ENCODE measurements at regions not wholly inside any gene's neighbourhood (a gene's known extent, or its start where the extent isn't known, plus 50 kb on each side); places are given as distances from the start of the nearest gene placed in this dataset.
"Not testable (repeated sequence)": the region's sequence is repeated elsewhere in the genome, so short reads cannot be mapped to it uniquely, and the experiment has no call there.

DNA sequence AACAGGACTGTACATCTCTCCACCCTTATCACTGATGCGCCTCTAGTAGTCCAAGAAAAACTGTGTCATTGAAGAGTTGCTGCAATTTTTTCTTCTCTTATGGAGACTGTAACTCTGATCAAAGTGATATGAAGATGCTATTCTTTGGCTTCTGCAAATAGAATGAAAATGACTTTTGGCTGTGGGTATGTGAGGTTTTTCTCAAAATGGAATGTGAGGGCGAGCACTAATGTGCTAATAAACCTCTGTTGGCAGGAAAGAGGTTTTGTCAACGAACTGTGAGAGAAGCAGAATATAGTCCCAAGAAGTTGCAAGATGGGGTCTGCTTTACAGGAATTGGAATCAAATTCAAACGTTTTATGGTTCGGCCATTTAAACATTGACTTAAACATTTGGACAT, 252.0 kb upstream of the GAS1 start:
- no peak for DNase-seq (ENCODE audit: low spot score)

GRCh38 chr9:87199782-87200181, 252.5 kb upstream of the GAS1 start:
- DNase-seq (ENCODE audit: low spot score), result no peak

DNA sequence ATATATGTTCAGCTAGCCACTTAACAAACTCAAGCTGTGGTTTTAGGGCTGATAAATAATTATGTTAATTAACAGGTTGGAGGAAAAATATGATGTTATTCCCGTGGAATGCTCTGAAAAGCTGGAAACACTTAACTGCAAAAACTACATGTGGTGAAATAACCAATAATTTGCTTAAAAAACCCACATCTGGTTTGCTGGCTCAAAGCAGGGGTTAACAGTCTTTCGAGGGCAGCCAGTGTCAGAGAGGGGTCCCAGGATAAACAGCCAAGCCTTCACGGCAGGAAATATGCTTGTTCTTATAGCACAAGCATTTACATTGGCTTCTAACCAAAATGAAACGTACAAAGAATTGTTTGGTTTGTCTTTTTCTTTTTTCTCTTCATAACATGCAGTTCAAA, 254.0 kb upstream of the GAS1 start:
- no peak for DNase-seq (ENCODE audit: low spot score)

GRCh38 chr9:87206064-87206661, 258.9 kb upstream of the GAS1 start:
- no peak for DNase-seq (ENCODE audit: low spot score)

DNA sequence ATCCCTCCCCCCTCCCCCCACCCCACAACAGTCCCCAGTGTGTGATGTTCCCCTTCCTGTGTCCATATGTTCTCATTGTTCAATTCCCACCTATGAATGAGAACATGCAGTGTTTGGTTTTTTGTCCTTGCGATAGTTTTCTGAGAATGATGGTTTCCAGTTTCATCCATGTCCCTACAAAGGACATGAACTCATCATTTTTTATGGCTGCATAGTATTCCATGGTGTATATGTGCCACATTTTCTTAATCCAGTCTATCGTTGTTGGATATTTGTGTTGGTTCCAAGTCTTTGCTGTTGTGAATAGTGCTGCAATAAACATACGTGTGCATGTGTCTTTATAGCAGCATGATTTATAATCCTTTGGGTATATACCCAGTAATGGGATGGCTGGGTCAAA, 263.4 kb upstream of the GAS1 start:
- not testable (repeated sequence) for DNase-seq (ENCODE audit: low spot score)

DNA sequence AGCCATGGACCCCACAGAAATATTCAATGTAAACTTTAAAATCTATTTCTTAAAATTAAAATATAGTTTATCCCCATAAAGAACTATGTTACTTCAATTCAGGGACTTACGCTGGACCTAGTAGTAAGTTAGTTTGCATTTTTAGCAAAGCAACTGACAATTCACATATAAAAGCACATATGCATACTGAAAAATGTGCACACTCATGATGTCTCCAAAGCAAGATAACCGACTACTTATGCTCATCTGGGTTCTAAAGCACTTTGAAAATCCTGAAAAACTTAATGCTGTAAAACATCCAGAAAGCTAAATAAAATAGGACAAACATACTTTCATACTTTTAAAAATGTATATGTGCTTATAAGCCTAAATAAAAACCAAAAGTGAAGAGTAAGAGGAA, 264.4 kb upstream of the GAS1 start:
- DNase-seq (ENCODE audit: low spot score), result no peak

DNA sequence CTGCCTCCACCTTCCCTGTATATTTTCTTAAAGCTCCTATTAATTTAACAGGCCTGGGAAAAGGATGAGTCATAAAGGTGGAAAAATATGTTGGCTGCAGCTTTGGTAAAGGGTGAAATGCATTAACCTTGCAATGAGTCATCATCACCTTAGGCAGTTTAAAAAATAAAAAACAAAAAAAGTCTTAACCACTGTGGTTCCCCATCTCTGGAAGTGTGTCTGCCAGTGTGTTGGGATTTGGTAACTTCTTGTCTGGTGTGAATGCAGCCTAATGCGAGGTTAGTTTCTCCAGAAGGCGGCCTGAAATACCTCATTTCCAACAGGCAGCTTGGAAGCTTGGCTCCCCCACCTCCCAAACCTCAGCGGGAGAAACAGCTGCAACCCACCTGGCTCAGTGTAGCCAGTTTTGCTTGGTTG, 265.3 kb upstream of the GAS1 start:
- DNase-seq (ENCODE audit: low spot score), result no peak

GRCh38 chr9:87213948-87214347, 266.6 kb upstream of the GAS1 start:
- peak; percentile 16 for DNase-seq (ENCODE audit: low spot score)

GRCh38 chr9:87214991-87215390, 267.7 kb upstream of the GAS1 start:
- DNase-seq (ENCODE audit: low spot score), result no peak

DNA sequence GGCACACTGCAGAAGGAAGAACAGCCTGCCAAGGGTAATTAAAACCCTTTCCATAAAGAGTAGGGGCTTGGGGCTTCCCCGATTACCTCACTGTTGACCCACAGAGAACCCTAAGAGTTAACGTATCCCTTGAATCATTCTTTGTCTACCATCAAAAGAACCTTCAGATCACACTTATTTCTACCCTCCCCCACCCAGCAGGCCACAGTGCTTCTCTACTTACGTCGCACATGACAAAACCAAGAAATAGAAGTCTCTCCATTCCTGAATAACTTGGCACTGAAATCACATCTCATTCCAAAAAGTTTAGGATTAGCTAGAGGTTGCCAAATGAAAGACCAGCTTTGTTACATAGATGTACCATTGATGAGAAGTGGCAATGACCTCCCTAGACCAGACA, 268.7 kb upstream of the GAS1 start:
- DNase-seq (ENCODE audit: low spot score), result no peak

DNA sequence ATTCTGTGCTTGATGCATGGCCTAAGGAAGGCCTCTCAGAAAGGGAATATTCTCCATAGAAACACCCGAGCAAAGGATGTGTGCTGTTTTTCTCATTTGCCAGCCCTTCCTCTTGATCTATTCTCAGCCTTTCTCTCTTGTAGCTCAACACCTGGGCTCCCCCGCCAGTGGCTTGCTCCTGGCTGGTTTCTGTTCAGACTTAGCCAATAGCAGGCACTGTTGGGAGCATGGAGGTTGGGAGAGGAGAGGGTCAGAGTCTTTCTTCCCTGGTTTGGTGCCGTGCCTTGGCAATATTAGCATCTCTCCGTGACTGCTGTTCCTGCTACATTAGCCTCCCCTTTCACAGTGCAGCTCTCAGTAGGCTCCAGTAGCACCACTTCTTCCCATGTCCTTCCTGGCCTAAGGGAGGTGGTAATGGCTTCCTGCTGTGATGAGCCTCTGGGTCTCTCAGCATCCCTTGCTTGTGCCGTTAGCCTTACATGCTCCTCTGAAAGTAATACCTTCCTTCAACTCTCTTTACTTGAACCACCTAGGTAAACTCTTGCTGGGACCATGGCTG, 269.7 kb upstream of the GAS1 start:
- no peak for DNase-seq (ENCODE audit: low spot score)

- DNase-seq (ENCODE audit: low spot score), result no peak
These were observed 274.0 kb upstream of the DAPK1 start for GRCh38 chr9:87223392-87224246.

DNA sequence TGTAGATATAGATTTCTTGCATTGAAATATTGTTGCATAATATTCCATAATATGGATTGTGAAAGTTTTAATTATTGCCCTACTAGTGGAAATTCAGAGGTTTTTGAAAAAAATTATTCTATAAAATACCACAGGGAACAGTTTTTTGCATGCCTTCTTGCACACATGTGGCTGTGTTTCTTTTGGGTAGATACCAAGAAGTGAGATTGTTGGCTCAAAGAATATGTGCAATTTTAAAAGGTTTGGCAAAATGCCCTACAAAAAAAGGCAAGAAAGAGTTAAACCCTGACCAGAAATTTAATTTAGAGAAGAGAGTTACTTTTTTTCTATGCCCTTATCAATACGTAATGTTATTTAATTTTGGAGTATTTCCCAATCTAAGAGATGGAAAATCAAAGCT, 270.8 kb upstream of the DAPK1 start:
- no peak for DNase-seq (ENCODE audit: low spot score)

- DNase-seq (ENCODE audit: low spot score), result no peak
These were observed 270.2 kb upstream of the DAPK1 start for GRCh38 chr9:87227456-87227855.

DNA sequence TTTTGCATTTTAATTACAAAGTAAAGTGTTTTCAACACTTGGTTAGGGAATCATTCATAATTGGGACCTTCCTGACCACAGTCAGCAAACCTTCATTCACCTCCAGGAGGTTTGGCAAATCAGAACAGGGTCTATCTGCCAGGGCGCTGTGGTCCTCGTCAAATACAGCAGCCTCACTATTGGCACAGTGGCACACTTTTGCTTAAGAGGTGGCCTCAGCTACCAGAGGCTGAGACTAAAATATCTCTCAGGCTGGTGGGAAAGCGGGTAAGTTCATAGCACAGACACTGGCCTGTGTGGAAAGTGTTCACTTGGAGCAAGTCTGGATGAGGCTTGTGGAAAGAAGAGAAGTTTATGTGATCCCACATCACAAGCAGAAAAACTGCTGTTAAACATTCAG, 268.6 kb upstream of the DAPK1 start:
- DNase-seq (ENCODE audit: low spot score), result no peak

GRCh38 chr9:87233431-87233830, 264.2 kb upstream of the DAPK1 start:
- no peak for DNase-seq (ENCODE audit: low spot score)

- DNase-seq (ENCODE audit: low spot score), result no peak
These were observed 263.7 kb upstream of the DAPK1 start for GRCh38 chr9:87233899-87234455.

DNA sequence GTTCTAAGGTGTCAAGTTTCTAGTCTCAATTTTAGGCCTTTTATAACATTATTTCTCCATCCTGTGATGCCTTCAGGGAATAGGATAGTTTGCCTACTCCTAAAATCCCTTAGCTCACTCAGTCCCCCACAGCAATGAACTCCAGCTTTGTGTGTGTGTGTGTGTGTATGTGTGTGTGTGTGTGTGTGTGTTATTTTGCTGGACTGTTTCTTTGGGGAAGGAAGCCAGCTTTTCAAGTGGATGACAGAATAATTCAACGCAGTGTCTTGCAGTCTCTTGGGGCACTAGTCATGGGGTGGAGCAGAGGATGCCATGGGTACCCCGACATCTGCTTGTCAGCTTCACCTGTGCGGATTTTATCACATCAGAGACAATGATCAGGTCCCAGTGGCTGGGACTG, 262.8 kb upstream of the DAPK1 start:
- no peak for DNase-seq (ENCODE audit: low spot score)

- DNase-seq (ENCODE audit: low spot score), result no peak
These were observed 261.1 kb upstream of the DAPK1 start for GRCh38 chr9:87236546-87236945.

DNA sequence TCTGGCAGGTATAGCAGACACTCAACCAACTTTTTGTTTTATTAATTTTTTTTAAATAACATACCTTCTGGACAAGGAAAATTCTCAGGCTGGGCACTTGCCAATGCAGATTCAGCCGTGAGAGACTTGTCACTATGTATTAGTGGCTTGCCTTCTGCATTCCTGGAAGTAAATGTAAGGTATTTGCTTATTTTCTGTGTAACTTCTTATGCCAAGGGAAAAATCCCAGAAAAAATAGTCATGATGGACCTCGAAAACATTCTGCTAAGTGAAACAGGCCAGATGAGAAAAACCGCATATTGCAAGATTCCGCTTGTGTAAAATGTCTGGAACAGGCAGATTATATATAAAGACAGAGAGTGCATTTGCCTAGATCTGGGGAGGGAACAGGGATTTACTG, 260.3 kb upstream of the DAPK1 start:
- no peak for DNase-seq (ENCODE audit: low spot score)

GRCh38 chr9:87238545-87238944, 259.1 kb upstream of the DAPK1 start:
- no peak for DNase-seq (ENCODE audit: low spot score)

DNA sequence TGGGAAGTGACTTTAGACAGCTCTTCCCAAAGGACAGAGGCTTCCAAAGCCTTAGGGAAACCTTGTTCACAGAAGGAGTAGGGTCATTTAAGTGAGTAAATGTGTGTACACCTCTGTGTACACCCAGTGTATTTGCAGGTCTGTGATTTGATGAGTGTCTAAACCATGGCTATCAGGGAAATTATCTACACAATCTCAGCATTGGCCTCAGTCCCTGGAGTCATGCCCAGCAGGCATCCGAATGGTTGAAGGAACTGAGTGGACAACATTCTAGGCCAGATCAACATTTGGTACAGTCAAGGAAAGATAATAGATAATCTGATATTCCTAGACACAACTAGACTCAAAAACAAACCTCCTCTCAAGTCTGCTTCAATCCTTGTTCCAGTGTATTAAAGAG, 258.4 kb upstream of the DAPK1 start:
- DNase-seq (ENCODE audit: low spot score), result no peak

- DNase-seq (ENCODE audit: low spot score), result no peak
These were observed 254.1 kb upstream of the DAPK1 start for GRCh38 chr9:87243602-87244001.
